Stimulated activated naive CD8-positive, alpha-beta T cell treated with anti-CD3 and anti-CD28 coated beads, Interleukin-15, amount 100 ng/mL, for 72 hours (primary cell): ENCODE measurements at regions not wholly inside any gene's neighbourhood (a gene's known extent, or its start where the extent isn't known, plus 50 kb on each side); places are given as distances from the start of the nearest gene placed in this dataset.

Source experiments
- ATAC-seq: fragments of 150-1000 bp; cut with Tn5 transposase; 2 replicates; pipeline ENCODE4 v1.10.0; 2021; ENCODE audit warnings: mild to moderate bottlenecking, moderate library complexity
- DNase-seq, 2 donors: peaks; one replicate each; pipeline ENCODE4 v3.0.0; 2021 to 2022
- H3K27ac Mint-ChIP-seq, 2 donors: one replicate each; pipeline ENCODE4 v1.8.0; 2022; ENCODE audit warnings: mild to moderate bottlenecking in 2 of 2, mixed read lengths in 2 of 2, moderate library complexity in 2 of 2
- H3K27me3 Mint-ChIP-seq: one replicate; pipeline ENCODE4 v1.8.0; 2022; ENCODE audit warnings: mixed read lengths
- H3K4me1 Mint-ChIP-seq: one replicate; pipeline ENCODE4 v1.8.0; 2022; ENCODE audit warnings: mild to moderate bottlenecking, mixed read lengths
- H3K4me3 Mint-ChIP-seq, 2 donors: one replicate each; pipeline ENCODE4 v1.8.0; 2022; ENCODE audit warnings: mild to moderate bottlenecking in 2 of 2, mixed read lengths in 2 of 2, moderate library complexity in 1 of 2
- H3K9me3 Mint-ChIP-seq, 2 donors: one replicate each; pipeline ENCODE4 v1.8.0; 2022; ENCODE audit warnings: mixed read lengths in 2 of 2

DNA sequence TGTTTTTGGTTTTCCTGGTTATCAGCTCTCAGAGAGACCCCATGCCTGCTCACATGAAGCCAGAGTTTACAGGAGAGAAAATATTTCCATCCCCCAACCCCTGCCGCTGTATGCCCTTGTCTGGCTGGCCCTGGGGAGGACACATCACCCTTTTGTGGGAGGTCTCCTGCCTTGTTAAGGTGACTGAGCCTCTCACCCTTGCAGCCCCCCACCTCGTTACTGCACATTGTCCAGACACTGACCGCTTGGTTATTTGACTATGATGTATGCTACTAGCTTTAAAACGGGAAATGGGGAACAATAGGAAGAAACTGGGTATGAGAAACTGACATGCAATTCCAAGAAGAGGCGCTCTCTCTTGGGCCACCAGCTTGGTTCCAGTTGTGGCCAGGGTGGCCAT, 51.1 kb upstream of the RFPL3 start:
- ATAC-seq, result no peak
- Mint-ChIP-seq H3K4me1 (no peaks in the 10 kb centered on the region), H3K27ac (no peak overlapping the region), H3K27me3 (peaks cover 69% of the 10 kb centered on the region), H3K9me3 (no peaks in the 10 kb centered on the region), H3K4me3 (no peak overlapping the region)
- DNase-seq, result no peak

DNA sequence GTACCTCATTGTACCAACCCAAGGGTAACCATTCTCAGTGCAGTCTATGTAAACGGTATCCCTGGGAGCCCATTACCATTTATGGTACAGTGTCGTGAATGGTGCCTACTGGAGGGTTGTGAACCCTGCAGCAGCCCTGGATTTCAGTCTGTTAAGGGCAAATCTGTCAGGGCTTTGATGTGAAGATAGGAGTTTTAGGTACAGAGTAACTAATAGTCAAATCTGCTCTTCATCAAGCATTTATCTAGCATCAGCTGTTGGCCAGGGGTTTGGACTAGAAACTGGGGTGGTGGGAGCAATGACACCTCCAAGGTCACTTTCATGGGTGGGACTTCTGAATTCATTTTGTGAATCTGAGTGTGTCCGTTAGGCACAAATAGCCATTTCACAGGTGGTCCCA, 50.6 kb upstream of the RFPL3 start:
- peaks cover 69% of the 10 kb centered on the region for H3K27me3 Mint-ChIP-seq
- H3K4me3 Mint-ChIP-seq, result no peak overlapping the region
- no peak for ATAC-seq
- DNase-seq, result no peak
- H3K4me1 Mint-ChIP-seq, result no peaks in the 10 kb centered on the region
- H3K9me3 Mint-ChIP-seq, result no peaks in the 10 kb centered on the region
- no peak overlapping the region for H3K27ac Mint-ChIP-seq

DNA sequence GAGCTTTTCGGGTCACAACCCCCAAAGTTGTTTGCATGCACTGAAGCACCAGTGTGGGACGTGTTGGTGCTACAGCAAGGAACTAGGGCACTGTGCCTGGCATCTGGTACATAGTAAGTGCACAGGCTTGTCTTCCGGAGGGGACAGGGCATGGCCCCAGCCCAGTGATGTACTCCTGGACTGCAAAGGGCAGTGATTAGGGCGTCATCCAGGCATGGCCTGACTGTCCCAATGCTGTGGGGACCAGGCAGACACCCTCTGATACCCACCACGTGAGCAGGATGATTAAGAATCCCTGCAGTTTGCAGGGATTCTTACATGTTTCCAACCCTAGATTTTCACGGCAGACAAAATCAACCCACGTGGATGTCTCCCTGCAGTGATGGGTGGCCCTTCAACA, 50.0 kb upstream of the RFPL3 start:
- no peaks in the 10 kb centered on the region for H3K4me1 Mint-ChIP-seq
- H3K27ac Mint-ChIP-seq, result no peak overlapping the region
- peaks cover 69% of the 10 kb centered on the region for H3K27me3 Mint-ChIP-seq
- DNase-seq (no peak), ATAC-seq (no peak)
- H3K9me3 Mint-ChIP-seq, result no peaks in the 10 kb centered on the region
- no peak overlapping the region for H3K4me3 Mint-ChIP-seq
